OCI-LY7 (cell line): ENCODE measurements at regions not wholly inside any gene's neighbourhood (a gene's known extent, or its start where the extent isn't known, plus 50 kb on each side); places are given as distances from the start of the nearest gene placed in this dataset.

Source experiments
- BruUV-seq: library from RNA; stranded (reverse); fragments of 400-500 nt; replicated peaks from 2 replicates; lab custom pipeline; 2021; lab: Mats Ljungman, UMichigan
- CTCF ChIA-PET: fragments of 300-600 bp; sonication (Branson Sonifier 250); formaldehyde crosslinking; loops from one replicate; lab custom pipeline; 2022; ENCODE audit warnings: antibody characterized with exemption; ENCODE audit not compliant: unreplicated experiment; lab: Charles Lee
- POLR2A ChIA-PET: fragments of 300-600 bp; sonication (Branson Sonifier 250); formaldehyde crosslinking; loops from one replicate; lab custom pipeline; 2022; ENCODE audit warnings: antibody characterized with exemption; lab: Charles Lee
- DNase-seq: peaks from one replicate; pipeline ENCODE4 v3.0.0-alpha.2; 2015; ENCODE audit warnings: low spot score
- H2AFZ ChIP-seq: fragments of 200-600 bp; sonication (generic), shearing (Covaris generic); 2 replicates; pipeline ENCODE4 v1.6.1; 2014; ENCODE audit warnings: mild to moderate bottlenecking, antibody characterized with exemption, low read length, moderate library complexity
- H3K27ac ChIP-seq: fragments of 200-600 bp; sonication (generic); 2 replicates; pipeline ENCODE4 v1.5.1; 2014; ENCODE audit warnings: mixed run types, low read depth, mild to moderate bottlenecking, moderate library complexity, low read length, inconsistent platforms; ENCODE audit not compliant: poor library complexity, severe bottlenecking
- H3K36me3 ChIP-seq: fragments of 200-600 bp; sonication (generic); 2 replicates; pipeline ENCODE4 v1.6.1; 2014; ENCODE audit warnings: mild to moderate bottlenecking, antibody characterized with exemption, low read length, moderate library complexity, mixed read lengths; ENCODE audit not compliant: insufficient read depth
- H3K4me1 ChIP-seq: fragments of 200-600 bp; sonication (generic); 2 replicates; pipeline ENCODE4 v1.5.1; 2014; ENCODE audit warnings: mild to moderate bottlenecking, low read length; ENCODE audit not compliant: insufficient read depth, poor library complexity, severe bottlenecking
- H3K4me2 ChIP-seq: fragments of 200-600 bp; sonication (generic); 2 replicates; pipeline ENCODE4 v1.6.1; 2014; ENCODE audit warnings: mild to moderate bottlenecking, low read length
- H3K4me3 ChIP-seq: fragments of 200-600 bp; sonication (generic); 2 replicates; pipeline ENCODE4 v1.5.1; 2014; ENCODE audit warnings: mild to moderate bottlenecking, low read depth, low read length; ENCODE audit not compliant: poor library complexity, severe bottlenecking
- H3K79me2 ChIP-seq: fragments of 200-600 bp; sonication (generic); 2 replicates; pipeline ENCODE4 v1.6.1; 2016; ENCODE audit warnings: low read depth, mild to moderate bottlenecking, low read length, moderate library complexity, mixed read lengths; ENCODE audit not compliant: insufficient read depth
- H3K9me2 ChIP-seq: fragments of 200-600 bp; sonication (generic); 2 replicates; pipeline ENCODE4 v1.6.1; 2016; ENCODE audit warnings: mild to moderate bottlenecking, low read length, mixed read lengths; ENCODE audit not compliant: insufficient read depth
- H3K9me3 ChIP-seq: fragments of 200-600 bp; sonication (generic); 2 replicates; pipeline ENCODE4 v1.6.1; 2014; ENCODE audit warnings: mild to moderate bottlenecking, mixed run types, low read length, mixed read lengths
- H4K20me1 ChIP-seq: fragments of 200-600 bp; sonication (generic); 2 replicates; pipeline ENCODE4 v1.6.1; 2014; ENCODE audit warnings: mild to moderate bottlenecking, antibody characterized with exemption, low read length, moderate library complexity, mixed read lengths; ENCODE audit not compliant: insufficient read depth
- EZH2phosphoT487 ChIP-seq: fragments of 200-600 bp; sonication (generic); IDR thresholded peaks from 2 replicates; pipeline ENCODE4 v1.6.1; 2018; ENCODE audit warnings: low read depth, borderline replicate concordance, mild to moderate bottlenecking, mixed run types, antibody characterized with exemption, low read length, moderate library complexity, mixed read lengths
- intact Hi-C: fragments of 100-400 bp; cut with micrococcal nuclease; formaldehyde crosslinking; loops from one replicate; pipeline ENCODE4 v1.10.0; 2022; ENCODE audit not compliant: unreplicated experiment
- TF ChIP-seq, protein P1 (sequence below): fragments of 200-600 bp; sonication (generic); conservative IDR thresholded peaks from 2 replicates; pipeline ENCODE4 v1.5.1; 2014; ENCODE audit warnings: mild to moderate bottlenecking, antibody characterized with exemption, low read length, moderate library complexity, mixed read lengths

DNA sequence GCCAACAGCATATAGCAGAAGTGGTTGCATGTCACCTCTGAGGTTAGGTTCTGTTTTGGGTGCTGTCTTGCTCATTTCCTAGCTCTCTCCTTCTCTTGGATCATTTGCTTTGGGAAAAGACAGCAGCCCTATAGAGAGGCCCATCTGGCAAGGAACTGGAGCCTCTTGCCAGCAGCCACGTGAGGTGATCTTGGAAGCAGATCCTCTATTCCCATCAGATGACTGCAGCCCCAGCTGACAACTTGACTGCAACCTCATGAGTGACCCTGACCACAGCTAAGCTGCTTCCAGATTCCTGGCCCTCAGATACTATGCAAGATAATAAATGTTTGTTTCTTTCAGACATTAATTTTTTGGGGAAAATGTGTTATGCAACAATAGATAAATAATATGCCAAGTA is 213.3 kb upstream of the HS3ST4 start:
- intact Hi-C loops, result no loop called here
- H4K20me1 ChIP-seq, result no peaks in the 10 kb centered on the region
- H2AFZ ChIP-seq, result no peak overlapping the region
- H3K79me2 ChIP-seq, result no peaks in the 10 kb centered on the region
- ChIA-PET POLR2A (interaction anchor here (1.0 kb wide), 1 partner anchor 9 kb away, joined by 3 read pairs; no protein-coding TSS in a partner anchor), CTCF (no interaction called here)
- TF ChIP-seq, protein P1, sequence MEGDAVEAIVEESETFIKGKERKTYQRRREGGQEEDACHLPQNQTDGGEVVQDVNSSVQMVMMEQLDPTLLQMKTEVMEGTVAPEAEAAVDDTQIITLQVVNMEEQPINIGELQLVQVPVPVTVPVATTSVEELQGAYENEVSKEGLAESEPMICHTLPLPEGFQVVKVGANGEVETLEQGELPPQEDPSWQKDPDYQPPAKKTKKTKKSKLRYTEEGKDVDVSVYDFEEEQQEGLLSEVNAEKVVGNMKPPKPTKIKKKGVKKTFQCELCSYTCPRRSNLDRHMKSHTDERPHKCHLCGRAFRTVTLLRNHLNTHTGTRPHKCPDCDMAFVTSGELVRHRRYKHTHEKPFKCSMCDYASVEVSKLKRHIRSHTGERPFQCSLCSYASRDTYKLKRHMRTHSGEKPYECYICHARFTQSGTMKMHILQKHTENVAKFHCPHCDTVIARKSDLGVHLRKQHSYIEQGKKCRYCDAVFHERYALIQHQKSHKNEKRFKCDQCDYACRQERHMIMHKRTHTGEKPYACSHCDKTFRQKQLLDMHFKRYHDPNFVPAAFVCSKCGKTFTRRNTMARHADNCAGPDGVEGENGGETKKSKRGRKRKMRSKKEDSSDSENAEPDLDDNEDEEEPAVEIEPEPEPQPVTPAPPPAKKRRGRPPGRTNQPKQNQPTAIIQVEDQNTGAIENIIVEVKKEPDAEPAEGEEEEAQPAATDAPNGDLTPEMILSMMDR, result no peak
- H3K27ac ChIP-seq, result no peak overlapping the region
- H3K4me2 ChIP-seq, result no peak overlapping the region
- H3K9me2 ChIP-seq, result no peaks in the 10 kb centered on the region
- no peak for DNase-seq
- no peaks in the 10 kb centered on the region for H3K9me3 ChIP-seq
- no TSS peak for BruUV-seq
- H3K4me3 ChIP-seq, result no peak overlapping the region
- no peaks in the 10 kb centered on the region for H3K36me3 ChIP-seq
- no peaks in the 10 kb centered on the region for H3K4me1 ChIP-seq

DNA sequence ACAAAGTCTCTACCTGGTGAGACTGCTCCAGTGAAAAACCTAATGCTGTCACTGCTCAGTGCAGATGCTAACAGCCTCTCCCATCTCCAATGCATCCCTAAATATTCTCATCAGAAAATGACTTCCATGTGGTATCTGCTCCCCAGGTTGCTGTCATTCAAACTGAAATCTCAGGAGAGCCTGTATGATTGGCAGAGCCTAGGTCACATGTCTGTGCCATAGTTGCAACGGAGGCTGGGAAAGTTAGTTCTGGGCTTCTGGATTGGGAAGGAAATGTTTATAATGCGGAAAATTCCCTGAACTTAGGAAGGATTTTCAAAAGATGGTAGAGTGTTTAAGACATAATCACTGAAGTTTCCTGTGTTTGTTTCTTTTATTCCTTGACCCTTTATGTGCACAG is 206.4 kb upstream of the ZKSCAN2 start:
- Histone ChIP-seq H3K9me3 (no peaks in the 10 kb centered on the region), H3K4me2 (no peak overlapping the region), H3K79me2 (no peaks in the 10 kb centered on the region), H3K9me2 (no peaks in the 10 kb centered on the region), H3K36me3 (no peaks in the 10 kb centered on the region), H3K4me1 (no peaks in the 10 kb centered on the region), H3K27ac (no peak overlapping the region), H2AFZ (no peak overlapping the region), H3K4me3 (no peak overlapping the region), H4K20me1 (no peaks in the 10 kb centered on the region)
- TF ChIP-seq, protein P1, result no peak
- no peak for TF ChIP-seq EZH2phosphoT487
- no TSS peak for BruUV-seq
- CTCF ChIA-PET, result no interaction called here
- POLR2A ChIA-PET, result interaction anchor here (1.2 kb wide), 1 partner anchor 18 kb away, joined by 4 read pairs; no protein-coding TSS in a partner anchor
- no peak for DNase-seq
- intact Hi-C loops, result no loop called here

DNA sequence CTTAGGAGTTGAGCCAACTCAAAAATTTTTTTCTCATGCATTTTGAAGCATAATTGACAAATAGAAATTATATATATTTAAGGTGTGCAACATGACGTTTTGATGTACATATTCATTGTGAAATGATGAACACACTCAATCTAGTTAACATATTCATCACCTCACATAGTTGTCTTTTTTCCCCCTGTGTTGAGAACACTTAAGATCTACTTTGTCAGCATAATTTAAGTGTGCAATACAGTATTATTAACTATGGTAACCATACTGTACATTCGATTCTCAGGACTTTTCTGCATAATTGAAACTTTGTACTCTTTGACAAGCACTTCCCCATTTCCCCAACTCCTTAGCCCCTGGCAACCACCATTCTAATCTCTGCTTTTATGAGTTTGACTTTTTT is 192.2 kb upstream of the ZKSCAN2 start:
- CTCF ChIA-PET, result no interaction called here
- Histone ChIP-seq H3K9me2 (no peaks in the 10 kb centered on the region), H3K4me3 (no peak overlapping the region), H2AFZ (no peak overlapping the region), H3K36me3 (no peaks in the 10 kb centered on the region), H3K27ac (no peak overlapping the region), H3K9me3 (no peaks in the 10 kb centered on the region), H3K79me2 (no peaks in the 10 kb centered on the region), H3K4me2 (no peak overlapping the region), H3K4me1 (no peaks in the 10 kb centered on the region), H4K20me1 (no peaks in the 10 kb centered on the region)
- TF ChIP-seq, protein P1, result no peak
- no peak for TF ChIP-seq EZH2phosphoT487
- DNase-seq, result no peak
- BruUV-seq, result no TSS peak
- intact Hi-C loops, result no loop called here
- POLR2A ChIA-PET, result no interaction called here
